BLaER1 treated with 17β-estradiol and CSF1 and Interleukin-3, amounts not matched to agents 10 nM and 100 nM (cell line): ENCODE measurements at regions not wholly inside any gene's neighbourhood (a gene's known extent, or its start where the extent isn't known, plus 50 kb on each side); places are given as distances from the start of the nearest gene placed in this dataset.
"Not testable (repeated sequence)": the region's sequence is repeated elsewhere in the genome, so short reads cannot be mapped to it uniquely, and the experiment has no call there.

Source experiments
- H3K27ac ChIP-seq, 11 experiments: shearing (Covaris generic); formaldehyde crosslinking; 2 replicates each; pipeline ENCODE4 v1.8.1; 2022
- H3K27me3 ChIP-seq, 11 experiments: shearing (Covaris generic); formaldehyde crosslinking; 2 replicates each; pipeline ENCODE4 v1.8.1; 2022
- H3K36me3 ChIP-seq, 11 experiments: shearing (Covaris generic); formaldehyde crosslinking; 2 replicates each; pipeline ENCODE4 v1.8.1; 2022
- H3K4me1 ChIP-seq, 10 experiments: shearing (Covaris generic); formaldehyde crosslinking; 2 replicates each; pipeline ENCODE4 v1.8.1; 2022
- H3K4me2 ChIP-seq, 11 experiments: shearing (Covaris generic); formaldehyde crosslinking; 2 replicates each; pipeline ENCODE4 v1.8.1; 2022
- H3K4me3 ChIP-seq, 10 experiments: shearing (Covaris generic); formaldehyde crosslinking; 2 replicates each; pipeline ENCODE4 v1.8.1; 2022
- H3K9ac ChIP-seq, 11 experiments: shearing (Covaris generic); formaldehyde crosslinking; 2 replicates each; pipeline ENCODE4 v1.8.1; 2022
- H3K9me3 ChIP-seq, 11 experiments: shearing (Covaris generic); formaldehyde crosslinking; replicated peaks in 1 of 11; 2 replicates each; pipeline ENCODE4 v1.8.1; 2022
- H4K20me1 ChIP-seq, 11 experiments: shearing (Covaris generic); formaldehyde crosslinking; 2 replicates each; pipeline ENCODE4 v1.8.1; 2022
- Cebpa-rat ChIP-seq, 11 experiments: shearing (Covaris generic); IDR thresholded peaks; 2 replicates each; pipeline ENCODE4 v1.8.1; 2022

DNA sequence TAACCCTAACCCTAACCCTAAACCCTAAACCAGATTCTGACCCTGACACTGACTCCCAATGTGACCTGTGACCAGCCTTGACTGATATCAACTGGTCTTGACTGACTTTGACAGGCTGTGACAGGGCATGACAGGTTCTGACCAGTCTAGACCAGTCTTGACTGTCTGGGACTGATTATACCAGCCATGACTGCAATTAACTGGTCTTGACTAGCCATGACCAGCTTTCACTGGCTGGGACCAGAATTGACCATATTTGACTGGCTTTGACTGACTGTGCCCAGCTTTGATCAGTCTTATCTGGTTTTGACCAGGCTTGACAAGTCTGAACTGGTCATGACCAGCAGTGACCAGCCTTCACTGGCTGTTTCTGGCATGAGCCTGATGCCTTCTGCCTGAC, 95.5 kb downstream of the BMP15 start:
- Histone ChIP-seq H3K4me1 (0 out of 20 replicates have a peak, but pooled peaks cover 0 to under 1% (median 0%) of the 10 kb centered on the region in 10 experiments), H3K4me3 (no peak overlapping the region), H3K27ac (no peak overlapping the region), H3K9ac (no peak overlapping the region), H3K9me3 (peaks cover 0 to 5% (median 0%) of the 10 kb centered on the region in 11 experiments; a peak in 1 of 22 replicates), H3K27me3 (peaks cover 71 to 94% (median 88%) of the 10 kb centered on the region in 11 experiments), H3K4me2 (no peak overlapping the region), H3K36me3 (no peaks in the 10 kb centered on the region), H4K20me1 (no peaks in the 10 kb centered on the region; a peak in 2 of 22 replicates)
- no peak for TF ChIP-seq Cebpa-rat (IDR thresholded peaks at IDR 0.05)

- no peaks in the 10 kb centered on the region; a peak in 2 of 22 replicates for H4K20me1 ChIP-seq
- no peaks in the 10 kb centered on the region for H3K4me1 ChIP-seq
- H3K9ac ChIP-seq, result no peak overlapping the region
- H3K36me3 ChIP-seq, result no peaks in the 10 kb centered on the region
- TF ChIP-seq Cebpa-rat (IDR thresholded peaks at IDR 0.05), result no peak
- H3K27ac ChIP-seq, result no peak overlapping the region
- H3K4me3 ChIP-seq, result no peak overlapping the region
- H3K4me2 ChIP-seq, result no peak overlapping the region
- peaks cover 0 to 17% (median 13%) of the 10 kb centered on the region in 11 experiments; a peak in 16 of 22 replicates for H3K9me3 ChIP-seq
- H3K27me3 ChIP-seq, result peaks cover 91 to 100% (median 95%) of the 10 kb centered on the region in 11 experiments
These were observed 113.7 kb downstream of the BMP15 start for GRCh38 chrX:51024106-51024696.

DNA sequence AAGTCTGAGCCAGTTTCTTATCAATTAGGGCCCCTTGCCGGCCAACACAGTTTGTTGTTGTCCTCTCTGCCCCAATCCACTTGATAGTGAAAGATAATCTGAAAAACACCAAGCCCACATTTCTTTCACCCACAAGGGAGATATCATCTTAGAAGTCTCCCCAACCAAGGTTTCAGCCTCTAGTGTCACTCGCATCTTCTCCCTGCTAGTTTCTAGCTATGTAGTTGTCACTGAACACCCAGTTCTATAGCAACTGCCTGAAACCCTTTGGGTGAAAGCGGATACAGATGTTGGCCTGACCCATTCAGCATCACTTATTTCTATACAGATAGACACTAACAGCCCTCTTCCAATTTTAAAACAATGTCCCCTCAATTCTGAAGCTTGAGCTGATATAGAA, 116.3 kb downstream of the BMP15 start:
- no peaks in the 10 kb centered on the region; a peak in 2 of 22 replicates for H4K20me1 ChIP-seq
- TF ChIP-seq Cebpa-rat (IDR thresholded peaks at IDR 0.05), result no peak

DNA sequence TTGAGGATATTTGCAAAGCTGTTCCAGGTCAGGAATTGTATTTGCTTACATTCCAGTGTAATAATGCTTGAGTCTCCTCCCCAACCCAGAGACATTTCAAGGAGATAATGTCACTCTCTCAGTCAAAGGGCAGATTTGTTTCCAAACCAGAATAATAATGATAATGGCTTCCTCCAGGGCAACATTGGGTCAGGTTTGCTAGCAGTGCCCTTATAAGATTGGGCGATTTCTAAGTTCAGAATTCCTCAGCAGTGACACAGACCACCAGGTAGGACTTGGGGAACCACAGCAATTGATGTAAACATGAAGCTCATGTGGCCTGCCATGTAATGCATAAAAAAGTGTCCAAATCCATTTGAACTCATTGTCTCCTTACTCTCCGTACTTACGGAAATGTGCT, 125.2 kb downstream of the BMP15 start:
- Histone ChIP-seq H3K9me3 (peaks cover 0 to 7% (median 0%) of the 10 kb centered on the region in 11 experiments; a peak in 2 of 22 replicates), H3K4me1 (no peaks in the 10 kb centered on the region), H3K4me3 (no peak overlapping the region), H3K27ac (no peak overlapping the region), H4K20me1 (no peaks in the 10 kb centered on the region; a peak in 4 of 22 replicates), H3K36me3 (no peaks in the 10 kb centered on the region), H3K27me3 (peaks cover 65 to 88% (median 79%) of the 10 kb centered on the region in 11 experiments), H3K4me2 (no peak overlapping the region), H3K9ac (no peak overlapping the region)
- TF ChIP-seq Cebpa-rat (IDR thresholded peaks at IDR 0.05), result no peak

More for the DNA sequence above, 116.3 kb downstream of the BMP15 start:
- Histone ChIP-seq H3K9me3 (no peaks in the 10 kb centered on the region; a peak in 1 of 22 replicates), H3K27me3 (peaks cover 88 to 100% (median 95%) of the 10 kb centered on the region in 11 experiments), H3K9ac (no peak overlapping the region), H3K4me3 (no peak overlapping the region), H3K4me2 (no peak overlapping the region), H3K4me1 (no peaks in the 10 kb centered on the region), H3K36me3 (no peaks in the 10 kb centered on the region), H3K27ac (no peak overlapping the region)

DNA sequence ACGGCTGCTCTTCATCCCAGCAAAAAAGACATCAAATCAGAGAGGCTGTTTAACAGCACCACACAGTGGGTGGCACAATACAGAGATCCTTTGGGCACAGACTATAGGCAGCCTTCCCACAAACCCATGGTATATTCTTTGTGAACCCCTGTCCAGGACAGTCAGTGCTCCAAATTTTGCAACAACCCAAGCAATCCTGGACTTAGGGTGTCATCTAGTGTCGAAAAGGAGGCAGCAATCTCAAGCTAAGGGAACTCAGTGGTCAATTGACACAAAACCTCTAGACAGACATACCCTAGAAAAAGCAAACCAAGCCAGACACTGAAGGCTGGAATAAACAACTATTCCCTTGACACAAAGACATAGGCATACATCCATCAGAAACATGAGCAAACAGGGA, 137.4 kb downstream of the BMP15 start:
- H3K9ac ChIP-seq, result no peak overlapping the region
- no peaks in the 10 kb centered on the region for H3K36me3 ChIP-seq
- H3K4me2 ChIP-seq, result no peak overlapping the region
- H3K27ac ChIP-seq, result no peak overlapping the region
- TF ChIP-seq Cebpa-rat (IDR thresholded peaks at IDR 0.05), result no peak
- H3K9me3 ChIP-seq, result no peaks in the 10 kb centered on the region
- H4K20me1 ChIP-seq, result no peaks in the 10 kb centered on the region; a peak in 2 of 22 replicates
- no peaks in the 10 kb centered on the region for H3K4me1 ChIP-seq
- H3K27me3 ChIP-seq, result peaks cover 92 to 100% (median 97%) of the 10 kb centered on the region in 11 experiments
- H3K4me3 ChIP-seq, result no peak overlapping the region

GRCh38 chrX:51053741-51054140, 143.2 kb downstream of the BMP15 start:
- Histone ChIP-seq H3K4me1 (no peaks in the 10 kb centered on the region), H3K4me3 (no peak overlapping the region), H4K20me1 (peaks cover 0 to 5% (median 0%) of the 10 kb centered on the region in 11 experiments; a peak in 2 of 22 replicates), H3K27me3 (peaks cover 98 to 100% (median 100%) of the 10 kb centered on the region in 11 experiments), H3K9me3 (no peaks in the 10 kb centered on the region), H3K27ac (no peak overlapping the region), H3K36me3 (no peaks in the 10 kb centered on the region), H3K4me2 (no peak overlapping the region), H3K9ac (no peak overlapping the region)
- TF ChIP-seq Cebpa-rat (IDR thresholded peaks at IDR 0.05), result no peak

DNA sequence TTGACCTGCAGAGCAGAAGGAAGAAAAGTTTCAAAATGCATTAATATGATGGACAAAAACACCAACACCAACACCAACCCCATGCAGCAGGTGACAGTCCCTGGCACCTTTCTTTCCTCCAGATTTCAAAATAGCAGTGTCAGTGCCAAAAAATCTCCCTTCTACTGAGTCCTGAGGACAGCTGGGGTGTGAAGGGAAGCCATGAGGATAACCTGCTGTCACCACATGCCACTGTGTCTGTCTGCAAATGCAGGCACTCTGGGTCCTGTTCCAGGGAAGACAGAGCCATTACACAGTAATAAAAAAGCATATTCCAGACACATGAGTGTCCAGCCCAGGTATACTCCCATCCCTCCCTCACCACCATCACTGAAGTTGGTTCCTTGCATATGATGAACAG, 187.5 kb downstream of the BMP15 start:
- Histone ChIP-seq H3K4me2 (no peak overlapping the region), H3K9me3 (no peaks in the 10 kb centered on the region), H4K20me1 (no peaks in the 10 kb centered on the region; a peak in 2 of 22 replicates), H3K36me3 (no peaks in the 10 kb centered on the region), H3K27me3 (peaks cover 81 to 97% (median 96%) of the 10 kb centered on the region in 11 experiments), H3K27ac (no peak overlapping the region), H3K4me3 (no peak overlapping the region), H3K9ac (no peak overlapping the region), H3K4me1 (no peaks in the 10 kb centered on the region)
- no peak for TF ChIP-seq Cebpa-rat (IDR thresholded peaks at IDR 0.05)

- not testable (repeated sequence) for H4K20me1 ChIP-seq, H3K27ac ChIP-seq, H3K9ac ChIP-seq, H3K4me2 ChIP-seq, H3K4me1 ChIP-seq, H3K36me3 ChIP-seq
- Histone ChIP-seq H3K27me3 (peaks cover 4 to 25% (median 19%) of the 10 kb centered on the region in 11 experiments; a peak in 19 of 22 replicates), H3K9me3 (peaks cover 30 to 38% (median 32%) of the 10 kb centered on the region in 11 experiments), H3K4me3 (0 out of 20 replicates have a peak overlapping the region, but pooled peaks of 1 of the 10 experiments have one; percentile 15)
These were observed 208.8 kb downstream of the BMP15 start for GRCh38 chrX:51119058-51119926.

DNA sequence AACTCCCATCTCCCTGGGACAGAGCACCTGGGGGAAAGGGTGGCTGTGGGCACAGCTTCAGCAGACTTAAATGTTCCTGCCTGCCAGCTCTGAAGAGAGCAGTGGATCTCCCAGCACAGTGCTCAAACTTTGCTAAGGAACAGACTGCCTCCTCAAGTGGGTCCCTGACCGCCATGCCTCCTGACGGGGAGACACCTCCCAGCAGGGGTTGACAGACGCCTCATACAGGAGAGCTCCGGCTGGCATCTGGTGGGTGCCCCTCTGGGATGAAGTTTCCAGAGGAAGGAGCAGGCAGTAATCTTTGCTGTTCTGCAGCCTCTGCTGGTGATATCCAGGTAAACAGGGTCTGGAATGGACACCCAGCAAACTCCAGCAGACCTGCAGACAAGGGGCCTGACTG, 206.9 kb upstream of the NUDT10 start:
- peaks cover 0 to 15% (median 9%) of the 10 kb centered on the region in 11 experiments; a peak in 14 of 22 replicates for H3K9me3 ChIP-seq
- not testable (repeated sequence) for H3K4me1 ChIP-seq, H4K20me1 ChIP-seq, H3K9ac ChIP-seq, H3K27ac ChIP-seq, H3K4me3 ChIP-seq, H3K4me2 ChIP-seq, H3K36me3 ChIP-seq
- peaks cover 36 to 84% (median 75%) of the 10 kb centered on the region in 11 experiments for H3K27me3 ChIP-seq
